Lower lobe of right lung (tissue), 2 donors: ENCODE measurements at regions not wholly inside any gene's neighbourhood (a gene's known extent, or its start where the extent isn't known, plus 50 kb on each side); places are given as distances from the start of the nearest gene placed in this dataset.

ENCODE experiments used
- ATAC-seq, 2 donors: fragments of 200-7000 bp; cut with Tn5 transposase; one replicate each; pipeline ENCODE4 v1.9.1; 2020 to 2022; ENCODE audit warnings: mild to moderate bottlenecking in 2 of 2, moderate library complexity in 2 of 2
- DNase-seq: peaks from one replicate; pipeline ENCODE4 v3.0.0-alpha.2; 2020
- H3K27ac ChIP-seq: fragments of 200-600 bp; one replicate; pipeline ENCODE4 v1.8.0; 2022
- H3K27me3 ChIP-seq: fragments of 200-600 bp; one replicate; pipeline ENCODE4 v1.8.0; 2022; ENCODE audit warnings: low read depth
- H3K36me3 ChIP-seq: fragments of 200-600 bp; one replicate; pipeline ENCODE4 v1.8.0; 2022; ENCODE audit warnings: mild to moderate bottlenecking
- H3K4me1 ChIP-seq: fragments of 200-600 bp; one replicate; pipeline ENCODE4 v1.8.0; 2022
- H3K4me3 ChIP-seq: fragments of 200-600 bp; one replicate; pipeline ENCODE4 v1.8.0; 2022; ENCODE audit warnings: mild to moderate bottlenecking
- H3K9me3 ChIP-seq: fragments of 200-600 bp; one replicate; pipeline ENCODE4 v1.8.0; 2022
- CTCF ChIP-seq: fragments of 200-600 bp; IDR thresholded peaks from one replicate; pipeline ENCODE4 v1.8.0; 2022; ENCODE audit warnings: antibody characterized with exemption, mild to moderate bottlenecking
- intact Hi-C: fragments of 100-400 bp; cut with DNase I; formaldehyde crosslinking; loops from one replicate; pipeline ENCODE4 v1.11.0; 2022
- donor health status: DM: no; HTN: yes; CAD: no; lungs with severe emphysema.

DNA sequence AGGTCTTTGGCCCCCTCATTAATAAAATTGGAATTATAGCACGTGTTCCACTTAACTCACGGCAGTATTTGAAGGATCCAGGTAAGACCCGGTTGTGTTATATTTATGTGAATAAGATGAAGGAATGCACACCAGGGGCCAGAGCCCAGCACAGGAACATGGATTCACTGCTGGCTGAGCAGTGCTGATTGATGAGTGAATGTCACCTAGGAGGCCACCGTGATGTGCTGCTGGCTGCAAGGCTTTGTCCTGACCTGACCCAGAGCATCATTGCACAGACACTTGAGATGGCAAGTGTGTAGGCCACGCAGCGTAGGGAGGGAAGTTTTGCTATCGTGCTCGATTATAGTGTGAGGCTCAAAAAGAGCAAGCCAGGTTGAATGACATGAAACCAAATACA, 350.7 kb upstream of the MGMT start:
- no peak for ATAC-seq
- H3K9me3 ChIP-seq, result no peaks in the 10 kb centered on the region
- H3K4me3 ChIP-seq, result no peak overlapping the region
- H3K27ac ChIP-seq, result no peak overlapping the region
- TF ChIP-seq CTCF, result no peak
- H3K36me3 ChIP-seq, result no peaks in the 10 kb centered on the region
- H3K27me3 ChIP-seq, result no peaks in the 10 kb centered on the region
- no peaks in the 10 kb centered on the region for H3K4me1 ChIP-seq
- no peak for DNase-seq
- intact Hi-C loops, result no loop called here

DNA sequence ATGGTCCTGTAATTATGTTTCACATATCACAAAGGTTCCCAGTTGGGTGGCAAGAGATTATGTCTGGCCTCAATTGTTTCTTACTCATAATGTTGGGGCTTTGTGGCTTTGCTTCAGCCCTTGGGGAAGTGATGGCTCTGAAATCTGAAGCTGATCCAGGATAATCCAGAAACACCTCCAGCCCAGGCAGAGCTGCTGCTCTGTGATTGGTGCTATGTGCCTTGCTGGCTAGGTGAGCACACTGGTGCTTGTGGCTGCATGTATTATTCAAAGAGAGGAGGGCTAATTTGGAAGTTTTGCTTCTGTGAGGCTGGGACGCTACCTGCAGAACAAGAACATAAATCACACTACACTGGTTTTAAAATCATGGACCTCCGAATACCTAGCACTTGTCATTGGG, 346.6 kb upstream of the MGMT start:
- DNase-seq, result no peak
- no peak for ATAC-seq
- TF ChIP-seq CTCF, result no peak
- Histone ChIP-seq H3K9me3 (no peaks in the 10 kb centered on the region), H3K36me3 (no peaks in the 10 kb centered on the region), H3K27ac (no peak overlapping the region), H3K27me3 (no peaks in the 10 kb centered on the region), H3K4me1 (no peaks in the 10 kb centered on the region), H3K4me3 (no peak overlapping the region)
- intact Hi-C loops, result no loop called here

GRCh38 chr10:129122846-129123245, 344.2 kb upstream of the MGMT start:
- no peaks in the 10 kb centered on the region for H3K4me1 ChIP-seq
- DNase-seq (no peak), ATAC-seq (no peak)
- H3K9me3 ChIP-seq, result no peaks in the 10 kb centered on the region
- TF ChIP-seq CTCF, result no peak
- no peak overlapping the region for H3K27ac ChIP-seq
- H3K36me3 ChIP-seq, result no peaks in the 10 kb centered on the region
- intact Hi-C loops, result no loop called here
- no peak overlapping the region for H3K4me3 ChIP-seq
- no peaks in the 10 kb centered on the region for H3K27me3 ChIP-seq

GRCh38 chr10:129123428-129123827, 343.6 kb upstream of the MGMT start:
- Histone ChIP-seq H3K36me3 (no peaks in the 10 kb centered on the region), H3K27ac (no peak overlapping the region), H3K4me1 (no peaks in the 10 kb centered on the region), H3K27me3 (no peaks in the 10 kb centered on the region), H3K9me3 (no peaks in the 10 kb centered on the region), H3K4me3 (no peak overlapping the region)
- no peak for TF ChIP-seq CTCF
- intact Hi-C loops, result no loop called here
- no peak for DNase-seq
- no peak for ATAC-seq

DNA sequence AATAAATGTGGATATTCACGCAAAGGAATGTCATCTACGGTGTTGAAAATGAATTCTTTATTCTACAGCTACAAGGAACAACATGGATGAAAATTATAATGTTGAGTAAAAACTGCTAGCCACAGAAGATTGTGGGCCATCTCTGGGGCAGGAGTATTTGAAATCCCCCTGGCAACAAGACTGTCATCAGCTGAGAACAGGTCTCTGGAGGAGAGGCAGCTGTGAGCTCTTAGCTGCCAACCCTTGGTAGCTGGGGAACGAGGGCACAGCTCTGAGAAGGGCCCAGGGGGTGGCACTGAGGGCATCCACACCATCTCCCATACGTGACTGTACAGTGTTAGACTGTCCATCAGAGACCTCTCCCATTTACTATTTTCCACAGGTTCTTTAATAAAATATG, 340.1 kb upstream of the MGMT start:
- ATAC-seq (no peak), DNase-seq (no peak)
- intact Hi-C loops, result no loop called here
- Histone ChIP-seq H3K27ac (no peak overlapping the region), H3K9me3 (no peaks in the 10 kb centered on the region), H3K36me3 (no peaks in the 10 kb centered on the region), H3K4me1 (no peaks in the 10 kb centered on the region), H3K4me3 (no peak overlapping the region), H3K27me3 (no peaks in the 10 kb centered on the region)
- no peak for TF ChIP-seq CTCF
